K562 (cell line): ENCODE measurements at regions not wholly inside any gene's neighbourhood (a gene's known extent, or its start where the extent isn't known, plus 50 kb on each side); places are given as distances from the start of the nearest gene placed in this dataset.

Experiments used
- ATAC-seq: fragments of 200-7000 bp; cut with Tn5 transposase; 3 replicates; pipeline ENCODE4 v1.9.1; 2020; ENCODE audit warnings: moderate library complexity
- BruUV-seq: library from RNA; stranded (reverse); fragments of 400-500 nt; replicated peaks from 2 replicates; lab custom pipeline; 2021; lab: Mats Ljungman, UMichigan
- CTCF ChIA-PET: fragments of 300-600 bp; formaldehyde crosslinking; extraction: SDS; loops from one replicate; lab custom pipeline; 2021; ENCODE audit warnings: low intra/inter-chr PET ratio; lab: Yijun Ruan, JAX
- POLR2A ChIA-PET: fragments of 300-600, 350-650 bp; sonication (Branson Sonifier 250); formaldehyde crosslinking; extraction: SDS; loops from one replicate; lab custom pipeline; 2021; ENCODE audit warnings: antibody characterized with exemption, inconsistent platforms; lab: Yijun Ruan, JAX
- DNase-seq, 4 experiments: peaks; one replicate each; pipeline versions ENCODE4 v3.0.0 to v3.0.0-alpha.2; 2011 to 2018; ENCODE audit warnings: low spot score in 3 of 4, mixed read lengths in 3 of 4; ENCODE audit errors: extremely low read depth in 1 of 4
- FAIRE-seq: peaks from 2 replicates; lab custom pipeline; 2011; peaks lifted over from hg19 to GRCh38; lab: Jason Lieb, UNC
- H2AFZ ChIP-seq: 2 replicates; pipeline ENCODE4 v1.6.0; 2011; ENCODE audit warnings: low read depth, low read length, control low read depth, inconsistent platforms
- H3K27ac ChIP-seq: fragments of 200-600 bp; 3 replicates; pipeline ENCODE4 v1.8.0; 2011; ENCODE audit warnings: low read depth, mild to moderate bottlenecking, control low read depth, inconsistent platforms, low read length, moderate library complexity, mixed read lengths; ENCODE audit errors: extremely low read depth
- H3K27me3 ChIP-seq, 2 experiments: fragments of 300-600 bp in 1 of 2; 2 replicates in 1 of 2; 3 replicates in 1 of 2; pipeline versions ENCODE4 v1.6.0 to v1.8.0; 2011; ENCODE audit warnings: inconsistent platforms in 2 of 2, low read length in 2 of 2, mild to moderate bottlenecking in 1 of 2, mixed read lengths in 1 of 2, moderate library complexity in 1 of 2; ENCODE audit not compliant: control insufficient read depth in 2 of 2, insufficient read depth in 2 of 2
- H3K36me3 ChIP-seq: fragments of 300-600 bp; 3 replicates; pipeline ENCODE4 v1.8.0; 2011; ENCODE audit warnings: mild to moderate bottlenecking, low read length, inconsistent platforms; ENCODE audit not compliant: control insufficient read depth, insufficient read depth
- H3K4me1 ChIP-seq, 2 experiments: fragments of 200-600 bp in 1 of 2; replicated peaks in 1 of 2; 2 replicates in 1 of 2; 3 replicates in 1 of 2; pipeline versions ENCODE4 v1.5.1 to v1.8.0; 2011; ENCODE audit warnings: inconsistent platforms in 2 of 2, low read length in 2 of 2, mild to moderate bottlenecking in 1 of 2, mixed read lengths in 1 of 2, moderate library complexity in 1 of 2; ENCODE audit not compliant: control insufficient read depth in 2 of 2, insufficient read depth in 2 of 2
- H3K4me2 ChIP-seq: 2 replicates; pipeline ENCODE4 v1.6.1; 2011; ENCODE audit warnings: low read length, control low read depth, inconsistent platforms, mixed read lengths; ENCODE audit not compliant: insufficient read depth
- H3K4me3 ChIP-seq: fragments of 200-600 bp; sonication (generic), shearing (Covaris generic); 2 replicates; pipeline ENCODE4 v1.5.1; 2016; ENCODE audit warnings: control low read depth, inconsistent platforms
- H3K79me2 ChIP-seq: fragments of 200-600 bp; 3 replicates; pipeline ENCODE4 v1.8.0; 2011; ENCODE audit warnings: low read length, inconsistent platforms; ENCODE audit not compliant: control insufficient read depth, insufficient read depth
- H3K9ac ChIP-seq, 2 experiments: 2 replicates each; pipeline versions ENCODE4 v1.6.0 to v1.6.1; 2011; ENCODE audit warnings: low read depth in 2 of 2, low read length in 2 of 2, control low read depth in 1 of 2, inconsistent platforms in 1 of 2, mild to moderate bottlenecking in 1 of 2, mixed read lengths in 1 of 2; ENCODE audit not compliant: insufficient read depth in 1 of 2
- H3K9me1 ChIP-seq: one replicate; pipeline ENCODE4 v1.6.0; 2011; ENCODE audit warnings: inconsistent platforms, mild to moderate bottlenecking, low read length, moderate library complexity; ENCODE audit not compliant: control insufficient read depth, insufficient read depth
- H3K9me3 ChIP-seq: replicated peaks from 2 replicates; pipeline ENCODE4 v1.5.1; 2011; ENCODE audit warnings: low read depth, low read length, inconsistent platforms; ENCODE audit not compliant: control insufficient read depth, insufficient read depth
- H4K20me1 ChIP-seq: replicated peaks from 2 replicates; pipeline ENCODE4 v1.6.1; 2011; ENCODE audit warnings: low read length, inconsistent platforms, mixed read lengths; ENCODE audit not compliant: control insufficient read depth, insufficient read depth
- HLTF ChIP-seq: fragments of 450-650 bp; IDR thresholded peaks from 2 replicates; pipeline ENCODE4 v1.6.1; 2016
- MEIS2 ChIP-seq: fragments of 450-650 bp; IDR thresholded peaks from 2 replicates; pipeline ENCODE4 v1.6.1; 2014; ENCODE audit warnings: mild to moderate bottlenecking; ENCODE audit not compliant: partially characterized antibody
- MTA2 ChIP-seq: fragments of 450-650 bp; IDR thresholded peaks from 2 replicates; pipeline ENCODE4 v1.6.1; 2016; ENCODE audit warnings: low read depth
- MYC ChIP-seq, 2 experiments: fragments of 250-450 bp in 1 of 2; sonication (Bioruptor Pico) in 1 of 2; IDR thresholded peaks; 2 replicates each; pipeline versions ENCODE4 v1.5.1 to v1.6.1; 2012 to 2021; ENCODE audit warnings: low read depth in 2 of 2, borderline replicate concordance in 1 of 2, improper control_type of control experiment in 1 of 2, low read length in 1 of 2, mild to moderate bottlenecking in 1 of 2, moderate library complexity in 1 of 2
- TCF15 ChIP-seq: fragments of 250-450 bp; sonication (Bioruptor Pico); IDR thresholded peaks from 2 replicates; pipeline ENCODE4 v1.8.0; 2022; ENCODE audit warnings: moderate library complexity, mild to moderate bottlenecking, inconsistent platforms
- ZNF24 ChIP-seq: fragments of 450-650 bp; IDR thresholded peaks from 2 replicates; pipeline ENCODE4 v1.6.1; 2016
- ZNF354B ChIP-seq: fragments of 250-450 bp; sonication (Bioruptor Pico); IDR thresholded peaks from 2 replicates; pipeline ENCODE4 v1.4.0; 2020
- WGBS: fragments of 100-300 bp; shearing (Covaris generic); methylation state at CpG from one replicate; pipeline ENCODE4 v1.1.6; 2016; ENCODE audit warnings: low coverage, mixed read lengths; ENCODE audit not compliant: insufficient coverage; ENCODE audit errors: missing lambda C conversion rate; 5-methylcytosine and 5-hydroxymethylcytosine counted together
- in situ Hi-C: fragments of 300-500 bp; cut with MboI; formaldehyde crosslinking; loops from 4 replicates; pipeline ENCODE4 v1.15.0; 2018; ENCODE audit warnings: inconsistent platforms, mixed read lengths
- intact Hi-C: fragments of 100-400 bp; cut with micrococcal nuclease; formaldehyde crosslinking; loops from 2 replicates; pipeline ENCODE4 v1.14.2; 2022
- TF ChIP-seq, protein P1 (sequence below), 2 experiments: IDR thresholded peaks; 2 replicates each; pipeline ENCODE4 v1.6.1; 2011; ENCODE audit warnings: borderline replicate concordance in 1 of 2, control low read depth in 1 of 2, low read depth in 1 of 2, low read length in 1 of 2, mild to moderate bottlenecking in 1 of 2, mixed read lengths in 1 of 2, moderate library complexity in 1 of 2; ENCODE audit not compliant: insufficient read depth in 1 of 2, insufficient read length in 1 of 2, poor library complexity in 1 of 2, severe bottlenecking in 1 of 2; ENCODE audit errors: extremely low read depth in 1 of 2
- TF ChIP-seq, protein P2 (sequence below), 2 experiments: fragments of 450-650 bp in 1 of 2; sonication (generic) in 1 of 2; formaldehyde crosslinking in 1 of 2; IDR thresholded peaks; 2 replicates each; pipeline versions ENCODE4 v1.7.1 to v1.9.0; 2016 to 2022; ENCODE audit warnings: inconsistent platforms in 1 of 2, mild to moderate bottlenecking in 1 of 2, missing genetic modification reagents in 1 of 2

DNA sequence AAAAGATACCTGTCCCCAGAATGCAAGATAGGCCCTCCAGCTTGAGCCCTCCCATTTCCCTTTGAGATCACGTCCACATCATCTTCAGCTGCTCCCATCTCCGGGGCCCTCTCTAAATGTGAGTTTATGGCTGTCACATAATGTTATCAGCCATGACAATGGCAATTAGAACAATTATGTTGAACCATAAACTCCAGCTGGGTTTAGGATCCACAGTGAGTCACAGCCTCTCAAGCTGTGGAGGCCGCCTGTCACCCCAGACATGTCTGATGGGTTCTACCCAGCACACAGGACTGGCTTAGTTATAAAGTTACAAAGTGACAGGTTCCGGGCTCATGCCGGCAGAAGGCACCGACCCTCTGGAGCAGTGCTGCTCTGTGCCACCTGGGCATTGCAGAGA lies 597.3 kb downstream of the PTPRU start:
- no peaks in the 10 kb centered on the region for H3K79me2 ChIP-seq
- H3K27ac ChIP-seq = no peak overlapping the region
- no peak for FAIRE-seq
- POLR2A ChIA-PET = interaction anchor here (0.7 to 1.0 kb wide), 2 partner anchors 23 to 399 kb away, joined by 4 read pairs; no protein-coding TSS in a partner anchor
- CTCF ChIA-PET = no interaction called here
- TF ChIP-seq ZNF24 (no peak), MTA2 (no peak), TCF15 (CRISPR knock-in tag) (no peak), MEIS2 (no peak), MYC (IDR thresholded peaks at IDR 0.05; ENCODE audit: low read depth, low read length) (no peak), MYC (CRISPR knock-in tag; IDR thresholded peaks at IDR 0.05; ENCODE audit: borderline replicate concordance, low read depth) (no peak), HLTF (no peak), ZNF354B (CRISPR knock-in tag) (no peak)
- TF ChIP-seq, protein P1, sequence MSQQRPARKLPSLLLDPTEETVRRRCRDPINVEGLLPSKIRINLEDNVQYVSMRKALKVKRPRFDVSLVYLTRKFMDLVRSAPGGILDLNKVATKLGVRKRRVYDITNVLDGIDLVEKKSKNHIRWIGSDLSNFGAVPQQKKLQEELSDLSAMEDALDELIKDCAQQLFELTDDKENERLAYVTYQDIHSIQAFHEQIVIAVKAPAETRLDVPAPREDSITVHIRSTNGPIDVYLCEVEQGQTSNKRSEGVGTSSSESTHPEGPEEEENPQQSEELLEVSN (IDR thresholded peaks at IDR 0.05; ENCODE audit: borderline replicate concordance in 1 of 2, extremely low read depth in 1 of 2, insufficient read depth in 1 of 2, insufficient read length in 1 of 2, low read depth in 1 of 2, low read length in 1 of 2, poor library complexity in 1 of 2, severe bottlenecking in 1 of 2) = no peak
- TF ChIP-seq, protein P2, sequence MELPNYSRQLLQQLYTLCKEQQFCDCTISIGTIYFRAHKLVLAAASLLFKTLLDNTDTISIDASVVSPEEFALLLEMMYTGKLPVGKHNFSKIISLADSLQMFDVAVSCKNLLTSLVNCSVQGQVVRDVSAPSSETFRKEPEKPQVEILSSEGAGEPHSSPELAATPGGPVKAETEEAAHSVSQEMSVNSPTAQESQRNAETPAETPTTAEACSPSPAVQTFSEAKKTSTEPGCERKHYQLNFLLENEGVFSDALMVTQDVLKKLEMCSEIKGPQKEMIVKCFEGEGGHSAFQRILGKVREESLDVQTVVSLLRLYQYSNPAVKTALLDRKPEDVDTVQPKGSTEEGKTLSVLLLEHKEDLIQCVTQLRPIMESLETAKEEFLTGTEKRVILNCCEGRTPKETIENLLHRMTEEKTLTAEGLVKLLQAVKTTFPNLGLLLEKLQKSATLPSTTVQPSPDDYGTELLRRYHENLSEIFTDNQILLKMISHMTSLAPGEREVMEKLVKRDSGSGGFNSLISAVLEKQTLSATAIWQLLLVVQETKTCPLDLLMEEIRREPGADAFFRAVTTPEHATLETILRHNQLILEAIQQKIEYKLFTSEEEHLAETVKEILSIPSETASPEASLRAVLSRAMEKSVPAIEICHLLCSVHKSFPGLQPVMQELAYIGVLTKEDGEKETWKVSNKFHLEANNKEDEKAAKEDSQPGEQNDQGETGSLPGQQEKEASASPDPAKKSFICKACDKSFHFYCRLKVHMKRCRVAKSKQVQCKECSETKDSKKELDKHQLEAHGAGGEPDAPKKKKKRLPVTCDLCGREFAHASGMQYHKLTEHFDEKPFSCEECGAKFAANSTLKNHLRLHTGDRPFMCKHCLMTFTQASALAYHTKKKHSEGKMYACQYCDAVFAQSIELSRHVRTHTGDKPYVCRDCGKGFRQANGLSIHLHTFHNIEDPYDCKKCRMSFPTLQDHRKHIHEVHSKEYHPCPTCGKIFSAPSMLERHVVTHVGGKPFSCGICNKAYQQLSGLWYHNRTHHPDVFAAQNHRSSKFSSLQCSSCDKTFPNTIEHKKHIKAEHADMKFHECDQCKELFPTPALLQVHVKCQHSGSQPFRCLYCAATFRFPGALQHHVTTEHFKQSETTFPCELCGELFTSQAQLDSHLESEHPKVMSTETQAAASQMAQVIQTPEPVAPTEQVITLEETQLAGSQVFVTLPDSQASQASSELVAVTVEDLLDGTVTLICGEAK (IDR thresholded peaks at IDR 0.05) = no peak
- TF ChIP-seq, protein P2 (CRISPR knock-in tag; IDR thresholded peaks at IDR 0.05) = no peak
- TF ChIP-seq, all 486 proteins: peak for 0
- Histone ChIP-seq H3K4me1 (no peaks in the 10 kb centered on the region), H2AFZ (no peak overlapping the region), H3K4me3 (no peak overlapping the region), H3K36me3 (no peaks in the 10 kb centered on the region), H3K4me2 (no peak overlapping the region), H3K9ac (no peak overlapping the region), H3K27me3 (peaks cover 0 to 15% of the 10 kb centered on the region in 2 experiments; a peak in 3 of 5 replicates), H3K9me1 (no peaks in the 10 kb centered on the region), H4K20me1 (peaks cover 7% of the 10 kb centered on the region; the same call in 1 of the 2 replicates), H3K9me3 (no peaks in the 10 kb centered on the region)
- DNase-seq (no peak), ATAC-seq (no peak)
- in situ Hi-C loops (no loop called here), intact Hi-C loops (no loop called here)
- BruUV-seq = no TSS peak
- 0% methylated on average over 6 of the region's 6 CpGs for WGBS
